NCI-H226 (cell line): ENCODE measurements at regions not wholly inside any gene's neighbourhood (a gene's known extent, or its start where the extent isn't known, plus 50 kb on each side); places are given as distances from the start of the nearest gene placed in this dataset.
"Not testable (repeated sequence)": the region's sequence is repeated elsewhere in the genome, so short reads cannot be mapped to it uniquely, and the experiment has no call there.

Experiments used
- DNase-seq: peaks from one replicate; pipeline ENCODE4 v3.0.0-alpha.2; 2015

DNA sequence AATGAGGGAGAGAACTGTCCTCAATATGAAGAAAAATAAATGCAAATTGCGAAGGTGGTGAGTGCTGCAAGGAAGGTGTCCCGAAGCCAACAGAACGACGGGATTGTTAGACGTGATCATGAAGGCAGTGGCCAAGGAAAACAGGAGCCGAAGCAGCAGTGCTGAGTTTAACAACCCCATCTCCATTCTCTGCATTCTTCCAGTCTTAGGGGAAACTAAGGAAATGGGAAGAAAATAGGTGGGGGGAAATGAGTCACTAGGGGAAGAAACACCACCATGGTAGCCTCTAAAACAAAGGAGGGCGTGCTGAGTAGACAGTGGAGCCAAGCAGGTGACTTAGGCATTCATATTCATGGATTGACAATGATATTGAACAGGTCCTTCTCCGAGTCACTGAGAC is 192.2 kb upstream of the AKR1E2 start:
- no peak for DNase-seq

DNA sequence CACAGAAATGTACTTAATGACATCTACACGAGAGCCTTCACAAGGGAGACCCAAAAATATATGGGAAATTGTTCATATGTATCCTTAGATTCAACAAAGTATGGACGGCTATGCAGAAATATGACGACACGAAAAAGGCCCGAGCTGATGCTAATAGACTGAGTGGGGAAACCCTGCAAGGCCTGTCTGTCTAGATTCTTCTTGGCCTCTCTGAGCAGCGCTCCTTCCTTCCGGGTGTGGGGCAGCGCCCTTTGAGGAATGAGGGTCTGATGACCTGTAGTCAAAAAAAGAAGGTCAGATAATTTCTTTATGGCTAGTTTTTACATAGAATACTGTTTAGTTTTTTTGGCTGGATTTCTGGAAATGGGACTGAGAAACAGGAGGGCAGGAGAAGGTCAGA is 192.8 kb upstream of the AKR1E2 start:
- DNase-seq, result no peak

- DNase-seq, result no peak
Measured at GRCh38 chr10:4632757-4633156, 193.2 kb upstream of the AKR1E2 start.

DNA sequence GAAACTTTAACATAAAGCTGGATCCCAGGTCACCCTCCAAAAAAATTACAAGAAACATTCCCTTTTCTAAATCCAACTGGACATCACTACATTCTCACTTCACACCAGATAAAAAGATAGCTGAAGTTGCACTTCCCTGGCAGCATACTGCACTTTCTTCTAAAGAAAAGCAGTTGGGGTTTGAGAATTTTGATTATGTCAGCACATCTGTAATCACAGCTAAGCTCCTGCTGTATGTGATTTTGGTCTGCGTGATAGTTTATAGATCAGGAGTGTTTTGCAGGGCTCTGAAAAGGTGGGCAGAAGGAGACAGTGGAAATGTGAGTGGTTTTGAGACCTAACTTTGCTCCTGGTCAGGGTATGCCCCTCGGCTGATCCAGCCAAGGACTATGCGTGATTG is 199.1 kb upstream of the AKR1E2 start:
- DNase-seq, result no peak

- DNase-seq, result no peak
Measured at GRCh38 chr10:4623757-4624420, 202.1 kb upstream of the AKR1E2 start.

GRCh38 chr10:4623200-4623599 is 202.8 kb upstream of the AKR1E2 start:
- DNase-seq, result no peak

GRCh38 chr10:4622384-4622783 is 203.6 kb upstream of the AKR1E2 start:
- DNase-seq, result no peak

DNA sequence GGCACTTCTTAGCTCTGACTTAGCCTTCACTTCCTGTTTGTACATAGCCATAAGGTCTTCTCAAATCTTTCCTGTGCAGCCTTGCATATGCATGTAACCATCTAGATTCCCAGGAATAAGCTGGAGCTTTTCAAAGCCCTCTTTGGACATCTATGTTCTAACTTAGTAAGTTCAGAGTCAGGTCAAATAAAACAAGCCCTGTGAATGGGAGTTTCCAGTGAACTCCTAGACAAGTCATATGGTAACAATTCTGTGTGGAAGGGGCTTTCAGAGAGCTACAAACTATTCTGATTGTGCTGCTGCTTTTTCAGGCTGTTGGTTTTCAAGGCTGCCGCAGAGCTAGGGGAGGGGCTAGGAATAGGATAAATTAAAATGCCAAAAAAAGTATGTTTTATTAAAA is 208.4 kb upstream of the AKR1E2 start:
- no peak for DNase-seq

GRCh38 chr10:4615042-4615441 is 211.0 kb upstream of the AKR1E2 start:
- DNase-seq, result no peak

GRCh38 chr10:4609251-4609650 is 216.8 kb upstream of the AKR1E2 start:
- no peak for DNase-seq

DNA sequence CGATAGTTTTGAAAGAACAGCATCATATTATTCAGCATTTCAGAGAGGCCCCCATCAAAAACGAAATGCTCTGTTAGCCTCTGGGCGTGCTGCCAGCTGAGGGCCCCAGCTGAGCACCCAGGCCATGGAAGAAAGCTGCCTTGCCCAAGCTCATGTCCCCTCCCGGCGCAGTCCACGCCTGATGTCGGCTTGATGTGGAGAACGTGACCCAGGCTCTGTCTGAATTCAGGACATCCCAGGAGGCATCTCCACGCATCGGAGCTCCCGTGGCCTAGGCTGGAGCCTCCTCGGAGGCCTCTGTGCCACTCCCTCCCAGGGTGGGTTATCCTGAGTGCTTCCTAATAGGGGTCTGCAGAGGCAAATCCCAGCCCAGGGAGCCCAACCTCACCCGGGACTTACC is 218.3 kb upstream of the AKR1E2 start:
- no peak for DNase-seq

DNA sequence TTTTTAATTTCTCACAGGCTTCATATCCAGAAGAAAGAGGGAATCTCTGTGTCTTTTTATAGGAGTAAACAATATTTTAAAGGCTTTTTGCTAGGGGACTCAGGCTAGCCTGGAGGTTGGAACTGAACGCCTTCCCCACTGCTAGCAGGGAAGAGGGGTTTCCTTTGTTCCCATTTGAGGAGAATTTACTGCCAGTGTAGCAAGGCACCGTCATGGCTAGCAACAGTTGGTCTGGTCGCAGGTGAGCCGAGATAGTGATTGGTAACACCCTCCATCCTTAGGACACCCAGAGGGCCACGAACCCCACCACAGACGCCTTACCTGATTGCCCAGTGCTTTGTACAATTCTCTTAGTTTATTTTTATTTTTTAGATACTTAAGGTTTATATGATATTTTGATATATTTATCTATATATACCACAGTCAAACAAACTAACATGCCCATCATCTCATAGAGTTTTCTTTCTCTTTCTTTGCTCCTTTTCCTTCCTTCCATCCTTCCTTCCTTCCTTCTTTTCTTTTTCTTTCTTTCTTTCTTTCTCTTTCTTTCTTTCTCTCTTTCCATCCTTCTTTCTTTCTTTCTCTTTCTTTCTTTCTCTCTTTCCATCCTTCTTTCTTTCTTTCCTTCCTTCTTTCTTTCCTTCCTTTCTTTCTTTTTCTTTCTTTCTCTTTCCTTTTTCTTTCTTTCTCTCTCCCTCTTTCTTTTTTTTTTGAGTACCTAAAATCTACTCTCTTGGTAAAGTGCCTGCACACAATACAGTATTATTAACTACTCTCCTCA is 219.0 kb upstream of the AKR1E2 start:
- DNase-seq, result no peak

DNA sequence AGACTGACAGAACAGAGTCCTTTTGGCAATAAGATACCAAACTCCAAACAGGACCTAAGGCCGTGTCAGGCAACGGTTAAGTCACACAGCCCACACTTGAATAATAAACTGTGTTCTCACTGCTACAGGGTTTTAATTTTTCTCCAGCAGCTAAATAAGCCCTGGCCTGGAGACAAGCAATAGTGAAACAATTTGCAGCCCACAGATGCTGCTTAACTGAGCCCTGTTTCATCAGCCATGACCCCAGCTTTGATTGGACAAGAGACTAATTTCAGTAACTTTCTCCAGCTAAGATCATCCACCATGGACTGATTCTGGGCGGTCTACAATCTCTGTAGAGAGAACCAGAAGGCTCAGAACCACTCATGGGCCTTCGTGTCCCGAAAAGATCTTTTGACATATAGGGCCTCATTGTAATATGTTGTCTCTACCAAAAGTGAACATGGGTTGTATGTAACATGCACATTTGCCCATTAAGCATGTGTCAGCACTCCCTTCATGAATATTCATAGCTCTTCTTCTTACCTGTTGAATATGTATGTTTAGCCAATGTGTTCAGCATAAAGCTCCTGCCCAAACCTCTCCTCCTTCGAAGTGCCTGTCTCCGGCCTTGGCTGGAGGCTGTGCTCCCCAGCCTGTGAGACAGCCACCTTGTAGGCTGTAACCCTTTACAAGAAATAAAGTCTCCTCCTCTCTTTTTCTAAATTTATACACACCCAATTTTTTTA is 223.1 kb upstream of the AKR1E2 start:
- no peak for DNase-seq

- DNase-seq, result no peak
Measured at GRCh38 chr10:4599471-4599870, 226.5 kb upstream of the AKR1E2 start.

- not testable (repeated sequence) for DNase-seq
Measured at GRCh38 chr10:4597898-4598297, 228.1 kb upstream of the AKR1E2 start.

DNA sequence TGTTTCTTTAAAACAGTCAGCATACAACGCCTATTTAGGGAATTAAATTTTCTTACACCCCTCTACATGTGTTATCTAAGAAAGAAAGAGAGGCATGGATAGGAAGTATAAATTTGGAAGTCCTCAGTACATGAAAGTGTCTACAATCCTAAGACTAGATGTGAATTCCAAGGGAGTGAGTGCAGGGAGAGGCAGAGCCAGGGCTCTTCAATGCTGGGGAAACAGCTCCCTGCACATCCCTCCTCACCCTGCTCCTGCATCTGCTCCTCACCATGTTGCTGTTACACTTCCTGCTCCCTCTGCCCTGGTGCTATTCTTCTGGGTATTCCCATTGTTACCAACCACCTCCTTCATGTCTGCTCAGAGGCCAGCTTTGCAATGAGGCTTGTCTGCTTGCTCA is 229.1 kb upstream of the AKR1E2 start:
- no peak for DNase-seq

- DNase-seq, result no peak
Measured at GRCh38 chr10:4595719-4596319, 230.2 kb upstream of the AKR1E2 start.

DNA sequence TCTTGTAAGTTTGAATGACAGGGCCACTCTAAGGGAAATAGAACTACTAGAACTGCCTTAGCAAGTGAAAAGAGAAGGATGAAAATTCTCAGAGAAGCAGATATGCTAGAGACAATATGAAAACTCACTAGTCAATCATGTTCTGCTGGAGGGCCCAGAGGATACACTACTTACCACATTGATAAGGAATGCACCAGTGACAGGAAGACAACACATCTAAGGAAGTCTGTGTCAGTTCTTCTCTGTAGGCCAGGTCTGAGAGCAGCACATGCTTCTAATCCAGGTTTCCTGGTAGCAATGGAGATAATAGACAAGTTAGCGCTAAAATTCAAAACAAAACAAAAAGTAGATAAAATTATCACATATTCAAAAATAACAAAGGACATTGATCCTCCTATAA is 235.2 kb upstream of the AKR1E2 start:
- DNase-seq, result no peak

GRCh38 chr10:4588824-4589223 is 237.2 kb upstream of the AKR1E2 start:
- no peak for DNase-seq

- no peak for DNase-seq
Measured at GRCh38 chr10:4587466-4587865, 238.5 kb upstream of the AKR1E2 start.

DNA sequence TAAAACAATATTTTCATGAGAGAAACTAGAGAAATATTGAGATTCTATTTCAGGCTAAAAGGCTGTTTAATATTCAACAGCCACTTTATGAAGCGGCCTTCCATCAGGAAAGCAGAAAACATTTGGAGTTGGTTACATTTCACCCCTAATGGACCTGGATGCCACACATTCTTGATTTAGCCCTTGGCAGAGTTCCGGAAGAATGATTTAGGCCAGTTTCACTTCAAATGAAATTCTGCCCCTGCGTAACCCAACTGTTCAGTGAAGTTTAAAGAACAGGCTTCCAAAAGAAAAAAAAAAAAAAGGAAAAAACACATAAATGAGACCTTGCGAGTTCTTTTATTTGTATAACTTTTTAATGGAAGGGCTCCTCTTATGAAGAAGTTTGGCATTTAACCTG is 239.2 kb upstream of the AKR1E2 start:
- DNase-seq, result no peak

- DNase-seq, result no peak
Measured at GRCh38 chr10:4581929-4582328, 244.1 kb upstream of the AKR1E2 start.

DNA sequence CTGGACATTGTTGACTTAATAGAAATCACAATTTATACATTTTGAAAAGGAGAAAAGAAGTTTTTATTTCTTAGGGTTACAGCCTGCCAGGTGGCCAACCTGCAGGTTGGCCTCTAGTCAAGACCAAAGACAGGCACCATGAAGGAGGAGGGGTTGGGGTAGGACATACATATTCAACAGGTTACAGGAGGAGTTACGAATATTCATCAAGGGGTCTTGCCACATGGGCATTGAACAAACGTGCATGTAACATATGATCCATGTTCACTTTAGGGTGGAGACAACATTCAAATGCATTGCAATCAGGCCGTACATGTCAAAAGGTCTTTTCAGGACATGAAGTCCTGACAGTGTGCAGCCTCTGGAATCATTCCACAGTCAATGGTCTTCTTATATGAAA is 246.2 kb upstream of the AKR1E2 start:
- DNase-seq, result no peak

DNA sequence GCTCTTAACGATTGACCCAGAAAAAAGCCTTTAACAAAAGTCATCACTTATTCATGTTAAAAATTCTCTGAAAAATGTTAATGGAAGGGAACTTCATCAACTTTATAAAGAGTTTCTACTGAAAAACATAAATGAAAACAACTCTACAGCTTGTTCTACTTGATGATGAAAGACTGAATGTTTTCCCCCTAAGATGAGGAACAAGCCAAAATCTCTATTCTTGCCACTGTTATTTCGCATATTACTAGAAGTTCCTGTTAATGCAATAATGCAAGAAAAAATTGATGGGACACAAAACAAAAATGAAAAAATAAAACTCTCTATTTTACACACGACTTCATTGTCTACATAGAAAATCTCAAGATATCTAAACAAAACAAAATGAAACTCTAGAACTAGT is 249.8 kb upstream of the AKR1E2 start:
- DNase-seq, result no peak
